Dedifferentiated amniotic fluid mesenchymal stem cell (primary cell): ENCODE measurements at regions not wholly inside any gene's neighbourhood (a gene's known extent, or its start where the extent isn't known, plus 50 kb on each side); places are given as distances from the start of the nearest gene placed in this dataset.

Source experiments
- DNase-seq: peaks from one replicate; pipeline ENCODE4 v3.0.0-alpha.2; 2016; ENCODE audit errors: extremely low spot score

DNA sequence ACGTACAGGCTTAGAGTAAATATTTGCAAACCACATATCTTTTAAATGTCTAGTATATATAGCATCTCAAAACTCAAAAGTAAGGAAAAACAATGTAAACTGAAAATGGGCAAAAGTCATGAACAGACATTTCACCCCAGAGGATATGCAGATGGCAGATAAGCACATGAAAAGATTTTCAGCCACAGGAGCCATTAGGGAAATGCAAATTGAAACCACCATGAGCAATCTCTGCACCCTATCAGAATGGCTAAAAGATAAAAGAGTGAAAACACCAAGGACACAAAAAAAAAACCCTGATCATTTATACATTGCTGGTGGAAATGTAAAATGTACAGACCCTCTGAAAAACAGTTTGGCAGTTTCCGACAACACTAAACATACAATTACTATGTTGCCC is 292.7 kb downstream of the ZNF516 start:
- no peak for DNase-seq

DNA sequence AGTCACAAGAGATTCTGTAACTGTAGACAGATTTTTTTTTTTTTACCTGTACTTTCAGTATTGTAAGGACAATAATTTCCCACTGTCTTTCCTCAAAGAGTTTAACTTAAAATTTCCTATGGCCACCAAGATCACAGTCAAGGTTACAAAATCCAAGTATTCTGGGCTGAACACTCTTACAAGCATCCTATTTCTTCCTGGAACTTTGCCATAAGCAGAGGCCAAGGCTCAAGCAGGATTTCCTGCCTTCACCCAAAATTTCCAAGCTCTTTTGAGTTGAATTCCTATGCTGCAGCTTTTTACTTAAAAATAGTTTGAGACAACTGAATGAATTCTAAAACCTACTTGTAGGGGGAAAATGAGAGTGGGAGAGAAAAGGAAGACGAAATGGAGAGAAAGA is 299.4 kb downstream of the ZNF516 start:
- no peak for DNase-seq

DNA sequence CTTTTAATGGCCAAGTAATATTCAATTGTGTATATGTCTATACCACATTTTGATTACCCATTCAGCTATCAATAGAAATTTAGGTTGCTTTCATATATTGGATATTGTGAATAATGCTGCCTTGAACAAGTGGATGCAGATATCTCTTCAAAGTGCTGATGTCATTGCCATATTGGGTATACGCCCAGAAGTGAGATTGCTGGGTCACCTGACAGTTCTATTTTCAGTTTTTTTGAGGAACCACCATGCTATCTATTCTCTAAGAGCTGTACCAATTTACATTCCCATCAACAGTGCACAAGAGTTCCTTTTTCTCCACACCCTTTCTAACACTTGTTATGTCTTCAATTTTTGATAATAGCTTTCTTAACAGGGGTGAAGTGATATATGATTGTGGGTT is 306.9 kb downstream of the ZNF516 start:
- DNase-seq, result no peak

DNA sequence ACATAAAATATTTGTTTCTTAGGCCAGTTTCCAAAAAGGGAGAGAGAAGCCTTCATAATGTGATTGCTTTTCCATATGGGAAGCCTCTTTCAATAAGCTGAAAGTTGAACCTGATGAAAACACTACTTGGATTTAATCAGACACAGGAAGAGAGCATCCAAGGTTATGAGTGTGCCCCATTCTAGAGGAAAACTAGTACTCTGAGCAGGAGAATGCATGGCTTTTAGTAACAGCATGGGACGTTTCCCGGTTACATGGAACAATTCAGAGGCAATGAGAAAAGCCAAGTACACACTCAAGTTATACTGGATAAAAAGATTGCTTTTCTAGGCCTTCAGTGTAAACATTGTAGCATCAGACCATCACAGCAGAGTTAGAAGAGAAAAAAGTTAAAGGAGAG is 315.8 kb downstream of the ZNF516 start:
- no peak for DNase-seq

DNA sequence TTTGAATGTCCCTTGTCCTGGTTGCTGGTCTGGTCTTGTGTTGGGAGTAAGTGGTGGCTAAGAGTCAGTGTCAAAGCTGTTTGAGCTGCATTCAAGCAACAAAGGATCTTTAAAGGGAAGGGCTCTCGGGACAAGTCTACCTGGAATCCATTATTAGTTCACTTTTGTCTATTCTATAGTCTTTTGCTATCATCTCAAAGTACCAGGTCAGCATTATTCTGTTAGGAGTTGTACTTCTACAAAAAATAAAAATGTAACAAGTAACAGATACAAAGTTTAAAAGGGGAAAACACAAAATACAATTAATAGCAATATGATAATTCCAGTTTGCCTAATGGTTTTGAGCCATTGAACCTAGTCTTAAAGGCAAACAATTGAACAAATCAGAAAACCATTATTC is 317.9 kb downstream of the ZNF516 start:
- no peak for DNase-seq

DNA sequence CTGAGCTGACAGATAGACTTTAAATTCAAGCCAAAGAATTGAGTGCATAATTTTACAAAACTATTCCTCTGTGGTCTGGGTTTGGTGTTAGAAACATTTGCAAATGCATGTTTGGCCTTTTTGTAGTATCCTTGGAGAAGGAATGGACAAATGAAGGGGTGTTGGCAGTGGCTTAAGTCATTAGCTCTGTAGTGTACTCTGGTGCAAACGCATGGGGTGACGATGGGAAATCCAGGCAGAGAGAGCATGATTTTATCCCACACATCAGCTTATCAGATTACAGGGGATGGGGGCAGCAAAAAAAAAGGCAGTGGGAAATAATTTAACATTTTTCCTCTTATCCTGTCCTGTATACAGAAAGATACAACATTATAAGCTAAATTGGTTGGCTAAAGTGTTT is 320.6 kb downstream of the ZNF516 start:
- no peak for DNase-seq

DNA sequence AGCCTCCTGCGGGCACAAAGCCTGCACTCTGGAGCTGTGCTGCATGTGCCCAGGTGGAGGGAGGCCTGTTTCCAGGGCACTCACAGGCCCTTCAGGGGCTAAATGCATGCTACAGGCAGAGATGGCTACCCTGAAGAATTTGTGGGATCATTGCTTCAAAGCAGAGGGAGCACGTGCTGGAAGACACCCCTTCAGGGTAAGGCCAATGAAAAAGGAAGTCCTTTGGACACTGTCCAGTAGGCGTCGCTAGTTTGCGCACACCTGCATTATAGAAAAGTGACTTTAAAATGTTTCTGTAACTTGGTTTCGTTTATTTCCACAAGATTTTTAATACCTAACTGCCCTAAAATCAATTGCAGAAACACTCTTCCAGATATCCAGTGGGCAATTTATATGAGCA is 325.3 kb downstream of the ZNF516 start:
- DNase-seq, result no peak

DNA sequence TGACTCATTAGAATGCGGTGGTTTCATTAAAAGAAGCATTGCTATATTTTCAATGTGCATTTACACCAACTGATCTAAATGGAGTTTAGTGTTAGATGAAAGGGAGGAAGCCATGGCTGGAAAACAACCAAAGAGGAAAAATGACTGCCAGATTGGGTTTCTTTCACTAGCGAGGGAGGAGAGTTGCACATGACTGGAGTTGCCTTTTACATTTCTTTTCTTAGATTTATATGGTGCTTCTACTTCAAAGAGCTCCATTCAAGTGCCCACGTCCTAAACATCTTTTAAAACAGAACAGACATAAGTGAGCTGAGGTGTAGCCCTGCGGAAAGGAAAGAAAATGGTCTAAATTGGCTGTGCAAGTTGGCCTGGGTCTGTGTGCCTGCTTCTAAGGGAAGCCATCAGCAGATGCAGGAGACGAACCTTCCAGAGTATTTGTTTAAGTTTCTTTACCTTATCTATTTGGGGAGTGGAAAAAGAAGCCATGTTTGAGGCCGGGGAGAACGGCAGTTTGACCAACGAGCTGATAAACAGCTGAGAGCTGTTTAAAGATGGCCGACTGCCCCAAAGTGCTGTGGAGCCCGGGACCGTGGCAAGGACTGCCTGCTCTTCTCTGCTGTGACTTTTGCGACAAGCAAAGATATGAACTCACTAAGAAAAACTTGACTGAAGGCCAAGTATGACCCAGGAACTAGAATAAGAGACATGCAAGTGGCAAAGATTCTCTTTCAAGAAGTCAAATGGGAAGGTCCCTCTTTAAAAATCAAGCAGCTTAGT is 327.0 kb downstream of the ZNF516 start:
- DNase-seq, result no peak

DNA sequence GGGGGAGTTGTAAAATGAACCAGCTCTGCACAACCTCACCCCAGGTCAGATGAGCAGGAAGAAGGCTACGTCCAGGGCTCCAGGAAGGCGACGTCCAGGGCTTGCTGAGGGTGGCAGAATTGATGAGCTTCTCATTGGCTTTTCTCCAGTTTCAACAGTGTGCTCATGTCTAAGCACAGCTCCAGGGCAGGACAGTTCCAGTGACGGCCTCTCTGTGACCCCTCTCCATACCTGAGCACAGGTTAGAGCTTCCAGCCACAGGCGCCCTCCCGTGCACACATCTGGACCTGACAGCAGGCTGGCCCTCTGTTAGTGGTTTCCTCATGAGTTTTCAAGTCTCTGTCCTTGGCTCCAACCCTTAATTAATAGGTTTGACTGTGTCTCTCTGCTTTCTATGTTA is 327.6 kb downstream of the ZNF516 start:
- no peak for DNase-seq

DNA sequence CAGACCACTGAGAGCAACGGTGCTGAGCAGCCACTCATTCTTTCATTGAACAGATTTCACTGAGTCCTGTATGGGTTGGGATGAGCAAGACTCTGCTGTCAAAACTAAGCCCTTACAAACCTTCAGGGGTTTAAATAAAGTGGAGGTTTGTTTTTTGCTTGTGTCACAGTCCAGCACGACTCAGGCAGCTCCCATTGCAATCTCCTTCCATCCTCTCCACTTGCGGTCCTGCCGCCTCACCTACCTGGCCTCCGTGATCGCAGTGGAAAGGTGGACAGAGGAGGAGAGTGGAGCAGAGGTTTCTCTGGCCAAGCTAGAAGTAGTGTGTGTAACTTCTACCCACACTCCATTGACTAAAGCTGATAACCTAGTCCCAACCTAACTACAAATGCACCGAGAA is 332.2 kb downstream of the ZNF516 start:
- DNase-seq, result no peak

DNA sequence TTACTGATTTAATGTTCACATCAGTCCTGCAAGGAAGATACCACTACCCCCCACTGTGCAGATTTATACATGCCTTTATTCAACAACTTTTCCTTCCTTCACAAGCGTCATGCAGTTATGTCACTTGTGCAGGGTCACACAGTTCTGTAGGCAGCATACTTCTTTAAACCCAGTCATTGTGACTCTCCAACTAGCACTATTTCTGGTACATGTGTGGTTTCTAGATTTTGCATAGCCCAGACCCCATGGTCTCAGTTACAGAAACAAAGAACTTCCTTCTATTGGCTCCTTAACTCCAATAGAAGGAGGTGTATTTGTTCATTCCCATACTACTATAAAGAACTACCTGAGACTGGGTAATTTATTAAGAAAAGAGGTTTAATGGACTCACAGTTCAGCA is 333.1 kb downstream of the ZNF516 start:
- no peak for DNase-seq

DNA sequence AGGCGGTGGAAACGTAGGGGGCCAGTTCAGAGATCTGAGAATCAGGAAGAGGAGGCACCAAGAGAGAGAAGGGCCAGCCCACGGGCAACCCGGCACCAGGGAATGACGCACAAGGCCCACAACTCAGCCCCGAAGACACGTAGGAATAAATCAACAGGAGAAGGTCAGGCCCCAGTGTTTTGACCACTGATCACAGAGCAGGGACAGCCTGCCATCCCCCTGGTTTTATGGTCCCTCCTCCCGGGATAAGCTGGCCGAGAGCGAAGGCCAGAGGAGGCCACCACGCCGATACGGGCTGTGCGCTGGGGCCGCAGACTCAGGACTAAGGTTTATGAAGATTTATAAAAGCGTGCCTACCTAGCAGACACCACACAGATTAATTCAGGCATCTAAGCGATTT is 341.4 kb downstream of the ZNF516 start:
- no peak for DNase-seq

DNA sequence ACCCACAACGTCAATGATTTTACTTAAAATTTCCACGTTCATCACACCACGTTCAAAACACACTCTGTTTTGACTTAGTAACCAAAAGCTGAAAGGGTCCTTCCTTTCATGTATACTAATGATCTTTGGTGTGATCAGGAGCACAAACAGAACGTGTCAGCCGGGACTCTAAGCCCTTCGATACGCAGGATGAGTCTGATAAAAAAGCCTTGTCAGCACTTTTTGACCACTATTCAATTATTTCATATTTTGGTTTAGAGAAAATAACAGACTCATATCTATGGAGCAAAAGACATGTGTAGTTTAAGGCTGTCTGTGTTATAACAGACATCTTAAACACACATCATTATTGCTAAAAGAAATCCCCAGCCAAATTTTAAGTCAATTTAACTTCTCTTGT is 345.3 kb downstream of the ZNF516 start:
- DNase-seq, result no peak

DNA sequence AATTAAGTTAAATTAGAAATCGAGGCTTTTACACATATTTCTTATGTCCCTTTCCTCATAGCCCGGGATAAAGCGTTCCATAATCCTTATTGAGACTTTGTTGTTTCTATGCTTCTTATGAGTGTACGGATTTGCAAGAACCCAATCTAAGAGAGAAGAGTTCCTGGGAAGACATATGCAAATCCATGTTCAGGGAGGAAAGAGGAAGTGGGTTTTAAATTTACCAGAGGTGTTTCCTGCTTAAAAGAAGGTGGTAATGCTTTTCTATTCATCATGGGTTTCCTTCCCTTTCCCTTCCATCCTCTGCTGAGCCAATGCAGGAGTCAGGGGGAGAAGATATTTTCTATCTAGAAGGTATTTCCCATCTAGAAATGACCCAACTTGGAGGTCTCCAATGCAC is 345.8 kb downstream of the ZNF516 start:
- no peak for DNase-seq

DNA sequence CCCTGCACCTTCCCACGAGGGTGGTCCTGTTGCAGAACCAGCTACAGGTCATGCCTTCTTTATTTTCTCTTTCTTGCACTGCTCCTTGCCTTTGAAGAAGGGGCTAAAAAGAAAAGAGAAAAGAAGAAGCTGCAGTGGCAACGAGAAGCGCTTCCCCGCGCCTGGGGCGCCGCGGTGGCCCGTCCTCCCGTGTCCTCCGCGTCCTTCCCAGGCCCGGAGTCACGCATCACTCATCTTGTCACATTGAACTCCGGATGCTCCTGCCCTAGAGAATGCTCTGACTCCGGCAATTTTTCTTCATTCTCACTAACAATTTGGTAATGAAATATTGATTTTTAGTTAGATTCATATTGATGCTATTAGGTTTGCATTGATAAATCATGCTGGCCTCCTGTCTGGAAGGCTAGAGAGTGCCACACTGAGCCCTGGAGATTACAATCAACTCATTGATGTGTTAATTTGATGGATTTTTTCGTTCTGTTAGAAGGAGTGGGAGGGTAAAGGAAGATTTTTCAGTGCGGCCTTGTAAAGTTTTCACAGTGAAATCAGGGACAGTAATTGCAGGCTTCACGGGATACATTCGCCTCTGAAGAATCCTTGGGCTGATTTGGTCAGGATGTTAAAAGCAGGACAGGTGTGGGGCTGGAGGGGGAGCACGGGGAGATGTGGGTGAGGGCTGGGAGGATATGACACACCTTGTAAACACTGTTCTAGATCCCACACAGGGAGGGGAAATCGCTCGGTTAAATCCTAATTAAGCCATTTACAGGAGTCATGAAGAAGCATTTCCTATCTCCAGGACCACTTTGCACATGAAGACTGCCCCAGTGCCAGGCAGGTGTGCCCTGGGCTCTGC is 349.3 kb downstream of the ZNF516 start:
- no peak for DNase-seq

DNA sequence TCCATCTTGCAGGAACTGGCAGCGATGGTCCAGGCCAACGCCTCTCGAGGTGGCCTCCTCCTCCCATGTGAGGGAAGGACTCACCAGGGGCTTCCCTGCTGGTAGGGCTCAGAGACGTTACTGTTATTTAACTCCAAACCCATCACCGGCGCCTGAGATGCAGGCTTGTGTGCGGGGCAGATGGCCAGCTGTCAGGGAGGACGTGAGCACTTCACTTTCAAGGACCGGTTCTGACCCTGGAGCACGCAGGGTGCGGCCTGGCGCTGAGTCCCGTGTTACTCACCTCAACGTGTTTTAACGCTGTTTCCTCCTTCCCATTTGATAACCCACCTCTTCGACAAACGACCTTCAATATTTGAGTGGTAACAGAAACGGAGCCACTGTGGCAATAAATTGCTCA is 350.2 kb downstream of the ZNF516 start:
- no peak for DNase-seq

DNA sequence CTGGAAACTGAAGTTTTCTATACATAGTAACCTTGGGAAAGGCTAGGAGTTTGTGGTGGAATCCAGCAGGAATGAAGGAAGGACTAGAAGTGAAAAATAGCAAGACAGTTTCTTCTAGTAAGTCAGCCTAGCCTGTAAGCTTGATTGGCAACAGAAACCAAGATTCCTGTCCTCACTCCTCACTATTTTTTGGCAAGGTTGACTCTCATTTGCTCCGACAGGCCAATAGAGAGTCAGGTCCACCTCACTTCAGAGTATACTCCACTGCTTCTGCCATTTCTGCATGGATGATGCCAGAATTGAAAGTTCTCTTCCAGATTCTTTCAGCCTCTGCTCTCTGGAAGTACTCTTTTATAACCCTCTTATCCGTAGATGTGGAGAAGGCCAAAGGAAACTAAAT is 352.4 kb downstream of the ZNF516 start:
- no peak for DNase-seq

DNA sequence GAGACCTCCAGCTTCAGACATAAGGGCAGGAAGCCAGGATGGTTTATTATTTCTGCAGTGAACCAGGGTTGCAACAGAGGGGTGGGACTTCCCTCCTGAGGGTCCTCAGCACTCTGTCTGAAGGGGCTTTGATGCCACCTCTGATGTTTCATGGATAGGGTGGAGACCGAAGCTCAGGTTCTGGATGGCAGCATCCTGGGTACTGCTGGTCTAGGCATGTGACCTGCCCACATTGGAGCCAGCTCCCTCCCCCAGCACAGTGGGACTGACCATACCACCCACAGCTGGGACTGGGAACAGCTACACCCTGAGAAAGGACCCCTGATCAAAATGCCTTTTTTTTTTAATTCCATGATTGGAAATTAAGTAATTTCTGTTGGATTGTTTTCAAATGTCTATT is 355.2 kb downstream of the ZNF516 start:
- DNase-seq, result no peak

DNA sequence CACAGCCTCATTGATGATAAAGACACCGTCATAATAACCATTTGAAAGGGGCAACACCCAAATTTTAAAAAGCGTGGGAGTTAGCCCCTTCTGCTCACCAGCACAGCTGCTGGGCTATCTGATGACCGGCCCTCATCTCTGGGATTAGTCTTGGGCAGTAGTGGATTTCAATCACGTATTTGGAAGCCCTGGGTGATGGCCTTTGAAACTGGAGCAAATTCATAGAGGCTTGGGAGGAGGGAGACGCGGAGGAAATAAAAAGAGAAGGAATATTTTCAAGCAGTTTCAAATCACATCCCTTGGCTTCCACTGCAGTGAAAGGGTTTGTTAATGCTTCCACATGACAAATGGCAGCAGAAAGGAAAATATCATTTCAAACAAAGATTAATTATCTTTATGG is 357.8 kb downstream of the ZNF516 start:
- DNase-seq, result no peak

DNA sequence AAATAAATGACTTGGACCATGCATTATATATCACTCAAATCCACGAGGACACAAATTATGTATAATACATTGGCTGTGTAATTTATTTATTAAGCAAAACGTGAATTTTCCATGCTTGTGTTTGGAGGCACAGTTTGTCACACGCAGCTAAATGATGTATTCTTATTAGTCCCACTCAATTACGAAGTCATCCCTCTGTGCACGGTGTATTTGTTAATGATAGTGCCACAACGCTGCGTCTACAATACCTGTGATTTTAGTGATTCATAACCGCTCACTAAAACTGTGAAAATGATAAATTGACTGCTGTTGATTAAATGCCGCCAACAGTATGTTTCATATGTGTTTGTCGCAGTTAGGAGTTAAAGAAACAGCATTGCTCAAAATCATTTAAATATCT is 358.3 kb downstream of the ZNF516 start:
- DNase-seq, result no peak

DNA sequence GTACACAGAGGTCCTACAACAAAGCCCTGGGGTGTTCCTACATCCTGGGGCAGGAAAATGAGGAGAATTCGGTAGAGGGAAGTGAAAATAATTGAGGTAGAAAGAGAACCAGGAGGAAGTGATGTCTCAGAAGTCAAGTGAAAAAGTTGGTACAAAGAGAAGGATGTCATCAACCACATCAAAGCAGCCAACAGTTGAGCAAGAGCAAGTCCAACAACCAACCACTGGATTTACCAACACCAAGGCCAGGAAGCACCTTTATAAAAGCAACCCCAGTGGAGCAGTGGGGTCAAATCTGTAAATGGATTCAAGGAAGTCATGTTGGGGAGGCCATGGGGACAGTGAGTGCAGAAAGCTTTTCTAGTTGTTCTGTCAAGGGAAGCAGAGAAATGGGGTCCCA is 360.4 kb downstream of the ZNF516 start:
- DNase-seq, result no peak

DNA sequence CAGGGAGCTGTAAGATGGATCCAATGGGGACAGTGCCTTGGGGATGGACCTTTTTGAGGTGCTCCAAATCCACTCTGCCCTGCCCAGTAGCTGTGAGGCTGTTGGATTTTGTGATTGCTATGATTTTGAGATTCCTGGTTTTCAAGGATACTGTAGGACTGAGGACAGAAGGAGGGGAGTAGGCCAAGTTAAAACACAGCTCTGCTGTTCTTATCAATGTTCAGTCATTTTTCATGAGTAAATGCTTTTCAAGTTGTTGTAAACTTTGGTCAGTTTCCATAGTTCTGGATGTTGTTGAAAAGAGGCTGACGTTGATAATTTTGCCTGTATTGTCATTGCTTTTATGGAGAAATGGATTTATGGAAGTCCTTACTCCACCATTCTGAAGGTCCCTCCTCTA is 361.2 kb downstream of the ZNF516 start:
- no peak for DNase-seq

DNA sequence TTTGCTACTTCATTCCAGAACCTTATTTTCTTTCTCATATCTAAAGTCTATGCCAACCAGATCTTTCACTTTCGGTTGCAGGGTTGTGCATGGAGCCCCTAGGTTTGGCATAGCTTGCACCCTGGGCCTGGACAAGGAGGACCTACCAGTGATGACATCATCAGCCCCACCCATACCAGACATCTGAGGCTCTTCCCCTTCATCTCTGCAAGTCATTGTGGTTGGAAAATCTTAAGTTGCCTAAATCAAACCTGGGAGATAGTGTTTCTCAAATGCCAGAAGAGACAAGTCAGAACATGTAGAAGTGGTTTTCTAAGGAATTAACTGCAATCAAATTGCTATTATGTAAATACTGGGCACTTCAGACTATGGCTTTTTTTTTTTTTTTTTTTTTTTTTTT is 363.3 kb downstream of the ZNF516 start:
- DNase-seq, result no peak
